Putamen (tissue), 1 donor: ENCODE measurements at regions not wholly inside any gene's neighbourhood (a gene's known extent, or its start where the extent isn't known, plus 50 kb on each side); places are given as distances from the start of the nearest gene placed in this dataset.
"Not testable (repeated sequence)": the region's sequence is repeated elsewhere in the genome, so short reads cannot be mapped to it uniquely, and the experiment has no call there.

Experiments used
- DNase-seq: peaks from one replicate; pipeline ENCODE4 v3.0.0-alpha.2; 2016; ENCODE audit warnings: low spot score

DNA sequence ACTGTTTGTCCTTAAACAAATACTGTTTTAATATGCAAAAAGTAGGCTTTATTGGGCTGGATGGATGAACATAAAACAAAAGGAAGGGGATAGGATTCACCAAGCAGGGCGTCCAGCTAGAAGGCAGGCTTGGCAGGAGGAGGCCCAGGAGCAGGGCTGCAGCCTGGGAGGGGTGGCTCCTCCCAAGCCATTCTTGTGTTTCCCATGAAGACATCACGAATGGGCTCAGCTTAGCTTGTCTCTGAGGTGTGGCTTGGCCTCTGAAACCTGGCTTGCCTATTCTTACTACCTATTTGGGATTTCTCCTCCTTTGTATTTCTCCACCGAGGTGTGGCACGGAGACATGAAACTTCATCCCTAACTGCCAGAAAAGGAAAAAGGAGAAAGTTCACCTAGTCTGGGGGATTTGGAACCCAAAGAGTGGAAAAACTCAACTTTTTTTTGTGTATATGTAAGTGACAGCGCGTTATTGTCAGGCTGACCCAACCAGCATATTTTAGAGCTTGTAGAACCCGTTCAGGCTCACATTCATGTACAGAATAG is 481.9 kb upstream of the SPRED2 start:
- DNase-seq: no peak

DNA sequence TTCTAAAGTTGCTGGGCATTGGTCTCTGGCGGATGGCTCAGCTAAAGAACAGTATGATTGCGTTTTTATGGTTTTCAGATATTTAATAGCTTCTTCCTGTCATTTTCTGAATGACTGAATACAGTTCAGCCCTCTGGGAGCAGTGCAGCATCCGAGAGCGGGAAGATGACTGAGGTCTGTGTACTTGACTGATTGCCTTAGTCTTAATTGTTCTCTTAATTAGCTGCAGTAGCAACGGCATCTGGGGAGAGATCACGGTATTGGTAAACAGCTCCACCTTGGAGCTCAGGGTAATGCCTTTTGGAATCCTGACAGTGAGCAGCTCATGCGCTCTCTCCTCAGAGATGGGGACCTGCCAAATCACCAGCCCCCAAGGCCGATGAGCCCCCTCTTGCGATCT is 481.4 kb upstream of the SPRED2 start:
- no peak for DNase-seq

DNA sequence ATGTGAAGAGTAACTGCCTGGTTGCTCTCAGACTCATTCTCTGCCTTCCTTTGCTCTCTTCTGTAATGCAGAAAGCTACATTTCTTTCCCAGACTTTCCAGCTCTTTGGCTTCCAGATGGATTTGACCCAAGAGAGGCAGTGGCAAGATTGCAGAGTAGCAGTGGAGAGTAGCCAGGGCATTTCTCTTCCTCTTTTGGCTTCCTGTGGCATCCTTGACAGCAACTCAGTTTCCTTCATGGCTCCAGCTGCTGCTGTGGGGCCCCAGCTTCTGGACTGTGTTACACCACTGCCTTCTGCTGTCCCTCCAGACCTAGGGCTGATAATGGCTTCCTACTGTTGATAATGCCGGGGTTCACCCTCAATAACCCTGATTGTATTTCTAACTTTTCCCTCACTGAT is 469.4 kb upstream of the SPRED2 start:
- no peak for DNase-seq

DNA sequence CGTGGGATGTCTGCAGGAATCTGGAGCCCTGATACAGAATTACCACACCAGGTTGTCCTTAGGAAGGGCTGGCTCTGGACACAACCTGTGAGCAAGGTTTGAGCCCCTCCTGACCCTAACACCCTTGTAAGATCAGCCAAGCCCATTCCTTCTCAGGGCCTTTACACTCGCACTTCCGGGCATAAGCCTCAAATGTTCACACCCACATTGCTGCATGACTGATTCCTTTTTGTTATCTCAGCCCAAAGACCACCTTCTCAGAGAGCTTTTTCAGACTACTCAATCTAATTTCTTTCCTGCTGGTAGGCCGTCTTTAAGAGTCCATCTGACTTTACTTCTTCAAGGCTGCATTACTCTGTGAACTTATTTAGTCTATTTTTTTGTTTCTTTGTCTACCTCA is 464.0 kb upstream of the SPRED2 start:
- no peak for DNase-seq

DNA sequence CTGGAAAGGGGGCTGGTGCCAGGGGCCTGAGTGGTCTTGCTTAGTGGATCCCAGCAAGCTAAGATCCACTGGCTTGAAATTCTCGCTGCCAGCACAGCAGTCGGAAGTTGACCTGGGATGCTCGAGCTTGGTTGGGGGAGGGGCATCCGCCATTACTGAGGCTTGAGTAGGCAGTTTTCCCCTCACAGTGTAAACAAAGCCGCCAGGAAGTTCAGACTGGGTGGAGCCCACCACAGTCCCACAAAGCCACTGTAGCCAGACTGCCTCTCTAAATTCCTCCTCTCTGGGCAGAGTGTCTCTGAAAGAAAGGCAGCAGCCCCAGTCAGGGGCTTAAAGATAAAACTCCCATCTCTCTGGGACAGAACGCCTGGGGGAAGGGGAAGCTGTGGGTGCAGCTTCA is 457.7 kb upstream of the SPRED2 start:
- not testable (repeated sequence) for DNase-seq

DNA sequence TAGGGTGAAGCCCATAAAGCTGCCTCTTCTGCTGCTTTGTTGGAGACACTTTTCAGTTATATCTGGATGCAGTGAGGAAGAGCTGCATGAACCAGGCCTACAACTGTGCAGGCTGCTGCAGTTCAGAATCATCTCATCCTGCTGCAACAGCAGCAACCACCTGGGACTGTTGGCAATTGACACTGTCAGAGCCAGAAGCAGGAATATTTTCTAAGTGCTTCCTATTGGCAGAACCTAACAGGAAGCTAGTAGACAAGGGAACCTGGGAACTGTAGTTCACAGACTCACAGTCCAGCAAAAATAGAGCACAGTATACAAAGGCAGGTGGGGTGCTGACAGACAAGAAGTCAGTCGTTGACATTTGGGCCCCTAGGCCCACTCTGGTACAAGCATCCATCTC is 452.9 kb upstream of the SPRED2 start:
- no peak for DNase-seq

DNA sequence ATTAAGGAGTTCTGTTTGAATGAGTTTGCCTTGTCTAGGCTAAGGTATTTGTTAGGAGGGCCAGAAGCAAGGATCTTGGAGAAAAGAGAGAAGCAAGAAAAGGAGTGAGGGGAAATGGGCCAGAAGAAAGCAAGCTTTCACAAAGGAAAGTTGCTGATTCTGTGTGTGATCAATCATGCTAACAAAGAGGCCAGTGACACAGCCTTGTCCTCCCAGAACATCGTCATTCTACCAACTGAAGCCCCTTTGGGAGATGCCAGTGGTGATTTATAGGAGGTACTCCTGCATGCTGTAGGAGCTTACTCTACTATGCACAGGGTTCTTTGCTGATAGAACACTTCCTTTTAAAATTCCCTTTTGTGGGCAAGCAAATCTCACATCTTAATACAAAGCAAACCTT is 449.2 kb upstream of the SPRED2 start:
- DNase-seq: no peak

DNA sequence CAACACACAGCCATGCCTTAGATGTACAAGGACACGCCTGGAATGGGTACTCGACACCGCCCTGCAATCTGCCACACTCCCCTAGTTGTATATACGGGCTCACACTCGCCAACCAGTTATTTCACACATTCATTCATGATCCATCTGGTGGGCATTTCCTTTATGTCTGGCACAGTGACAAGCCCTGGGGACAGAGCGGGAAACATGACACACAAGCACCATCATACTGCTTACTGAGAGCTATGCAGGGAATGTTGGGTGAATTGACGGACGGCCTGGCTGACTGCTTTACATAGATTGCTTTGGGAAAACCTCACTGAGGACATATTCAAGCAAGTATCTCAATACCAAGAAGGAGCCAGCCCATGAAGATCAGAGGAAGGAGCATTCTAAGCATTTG is 448.0 kb upstream of the SPRED2 start:
- DNase-seq: no peak

DNA sequence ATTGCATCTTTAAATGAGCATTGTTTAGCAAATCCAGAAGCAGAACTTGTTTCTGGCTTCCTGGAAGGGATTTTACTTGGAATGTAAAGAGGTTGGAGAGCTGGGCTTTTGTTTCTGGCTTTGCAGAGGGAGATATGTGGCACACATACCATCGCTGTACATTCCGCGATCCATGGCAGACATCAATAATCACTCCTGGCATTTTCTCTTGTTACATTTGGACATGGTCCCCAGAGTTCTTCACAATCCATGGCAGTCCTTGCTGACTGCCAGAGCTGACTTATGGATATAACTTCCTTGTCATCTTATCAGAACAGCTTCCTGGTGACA is 445.6 kb upstream of the SPRED2 start:
- no peak for DNase-seq

DNA sequence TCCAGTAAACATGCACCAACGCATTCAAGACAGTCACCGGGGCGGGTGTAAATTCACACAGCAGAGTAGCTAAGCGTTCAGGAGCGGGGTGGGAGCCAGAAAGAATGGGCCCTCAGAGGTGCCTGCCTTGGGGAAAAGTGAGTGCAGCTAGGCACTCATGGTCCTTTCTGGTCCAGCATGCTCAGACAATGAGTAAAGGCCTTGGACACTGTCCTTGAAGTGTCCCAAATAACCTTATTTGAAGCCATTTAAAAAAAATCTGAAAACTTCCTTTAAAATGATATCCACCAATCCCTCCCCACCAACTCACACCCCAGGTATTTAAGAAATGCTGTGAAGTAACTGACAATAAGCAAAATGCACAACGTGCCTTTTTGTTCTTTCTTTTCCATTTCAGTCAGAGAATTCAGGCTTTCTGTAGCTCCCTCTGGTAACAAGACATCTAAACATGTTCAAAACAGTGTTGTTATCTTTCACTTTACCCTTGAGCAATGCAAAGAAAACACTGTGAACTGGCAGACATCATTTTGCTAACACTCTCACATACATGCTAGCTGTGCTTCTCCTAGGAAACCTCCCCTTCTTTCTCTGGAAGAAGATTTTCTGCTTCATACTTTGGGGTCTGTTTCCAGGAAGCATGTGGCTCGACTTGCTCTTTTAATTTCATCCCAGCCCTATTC is 445.1 kb upstream of the SPRED2 start:
- no peak for DNase-seq

DNA sequence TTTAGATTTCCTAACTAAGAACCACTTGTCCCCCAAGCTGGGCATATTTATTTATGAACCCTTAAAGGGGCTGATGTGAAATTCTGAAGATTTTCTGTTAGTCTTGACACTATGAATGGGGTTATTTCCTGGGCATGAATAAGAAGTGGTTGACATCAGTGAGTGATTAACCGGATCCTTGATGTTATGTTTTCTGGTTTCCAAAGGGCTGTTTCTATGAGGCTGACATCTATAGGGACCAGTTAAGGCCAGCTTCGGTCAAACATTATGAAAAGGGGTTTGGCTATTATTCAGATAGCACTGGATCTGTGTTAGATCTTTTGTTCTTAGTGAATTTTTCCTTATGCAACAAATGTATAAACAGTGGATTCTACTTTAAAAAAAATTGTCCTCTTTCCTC is 443.7 kb upstream of the SPRED2 start:
- DNase-seq: no peak

DNA sequence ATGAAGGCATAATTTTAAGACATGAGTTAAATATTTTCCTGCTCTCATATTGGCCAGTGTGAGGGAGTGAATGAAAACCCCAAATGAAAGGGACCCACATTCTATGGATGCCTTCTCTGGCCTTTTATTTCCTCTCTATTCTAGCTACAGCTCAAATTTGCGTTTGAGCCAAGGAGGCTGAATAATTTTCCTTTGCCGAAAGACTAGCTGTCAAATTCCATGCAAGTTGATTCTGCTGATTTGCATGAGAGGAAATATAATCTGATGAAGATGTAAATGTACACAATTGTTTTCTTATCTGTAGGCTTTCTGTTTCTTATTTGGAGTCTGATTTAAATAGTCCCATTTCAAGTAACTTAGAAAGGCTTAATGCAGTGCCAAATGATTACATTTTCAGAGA is 438.4 kb upstream of the SPRED2 start:
- no peak for DNase-seq

DNA sequence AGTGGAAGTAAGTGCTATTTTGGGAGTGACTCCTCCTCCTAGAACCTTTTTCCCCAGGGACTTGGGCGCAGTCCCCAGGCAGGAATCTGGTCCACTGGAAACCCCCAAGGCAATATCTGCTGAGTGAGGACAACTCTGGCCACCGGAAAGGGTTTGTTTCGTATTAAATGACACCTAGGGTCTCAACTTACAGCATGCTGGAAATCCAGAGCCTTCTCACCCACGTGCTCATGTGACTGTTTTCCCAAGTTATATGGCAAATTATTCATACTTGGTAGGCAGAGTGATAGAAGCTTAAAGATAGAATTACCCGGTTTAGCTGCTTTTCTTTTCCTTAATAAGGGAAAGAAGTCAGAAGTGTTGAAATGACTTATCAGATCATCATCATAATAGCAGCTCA is 436.9 kb upstream of the SPRED2 start:
- DNase-seq: peak; percentile 50

DNA sequence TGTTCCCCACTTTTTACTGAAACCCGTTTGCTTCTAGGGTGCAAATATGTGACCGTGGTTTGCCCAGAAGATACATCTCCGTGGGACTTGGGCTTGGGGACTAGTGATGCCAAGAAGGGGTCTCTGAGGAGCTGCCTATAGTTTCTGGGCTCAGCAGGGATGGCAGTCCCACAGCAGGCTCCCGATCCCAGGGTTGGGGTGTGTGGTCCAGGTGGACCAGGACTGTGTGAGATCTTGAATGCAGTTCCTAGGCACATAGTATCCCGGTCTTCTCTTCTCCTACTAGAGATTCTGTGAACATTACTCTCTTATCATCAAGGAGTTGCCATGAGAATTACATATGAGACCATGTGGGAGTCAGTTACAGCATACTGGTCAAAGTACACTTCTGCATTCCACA is 435.8 kb upstream of the SPRED2 start:
- DNase-seq: no peak

DNA sequence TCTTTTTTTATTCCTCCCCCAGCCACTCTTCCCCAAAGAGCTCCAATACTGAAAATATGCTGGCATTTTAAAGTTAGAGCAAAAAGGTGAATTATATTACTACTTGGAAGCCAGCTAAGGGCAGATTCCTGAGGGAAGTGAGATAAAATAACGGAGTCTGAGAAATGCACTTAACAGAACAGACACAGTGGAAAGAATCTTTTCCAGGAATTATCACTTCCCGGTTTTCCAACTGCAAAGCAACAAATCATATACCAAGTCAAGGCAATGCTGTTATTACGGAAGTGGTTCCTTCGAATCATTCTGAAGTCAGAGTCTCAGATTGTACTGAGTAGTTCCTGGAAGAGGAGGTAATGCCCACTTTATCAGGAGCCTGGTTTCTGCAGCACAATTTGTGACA is 435.0 kb upstream of the SPRED2 start:
- DNase-seq: no peak

DNA sequence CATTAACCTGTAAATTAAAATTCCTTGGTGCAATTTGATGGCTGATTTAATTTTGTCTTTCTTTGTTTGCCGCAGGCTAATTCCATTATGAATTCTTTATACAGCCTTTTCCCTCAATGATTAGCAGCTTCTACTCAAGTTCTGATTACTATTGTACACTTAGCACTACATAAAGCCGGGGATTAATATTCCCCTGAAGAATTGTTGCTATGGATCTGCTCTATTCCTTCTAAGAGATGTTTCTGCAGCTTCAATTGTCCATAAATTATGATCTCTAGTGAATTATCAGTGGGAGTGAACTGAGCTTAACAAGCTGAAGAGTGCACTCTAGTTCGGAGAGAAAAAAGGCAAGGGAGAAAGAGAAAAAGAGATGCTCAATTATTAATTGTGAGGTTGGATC is 433.7 kb upstream of the SPRED2 start:
- peak; percentile 18 for DNase-seq

DNA sequence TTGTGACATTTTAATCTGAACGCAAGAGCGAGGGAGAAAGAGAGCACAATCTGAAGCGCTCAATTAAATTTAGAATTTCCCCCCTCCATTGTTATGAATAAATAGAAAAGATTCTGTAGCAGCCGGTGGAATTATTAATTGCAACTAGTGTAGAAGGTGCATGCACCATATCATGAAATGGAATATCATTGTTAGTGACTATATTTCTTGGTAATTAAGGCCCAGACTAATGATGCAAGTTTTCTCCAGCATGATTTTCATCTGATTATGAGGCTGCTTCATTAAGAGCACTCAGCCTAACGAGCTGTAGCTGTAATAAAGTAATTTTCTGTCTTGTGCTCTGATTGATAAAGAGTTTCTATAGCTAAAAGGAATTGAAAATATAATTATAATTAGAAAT is 432.2 kb upstream of the SPRED2 start:
- DNase-seq: no peak

DNA sequence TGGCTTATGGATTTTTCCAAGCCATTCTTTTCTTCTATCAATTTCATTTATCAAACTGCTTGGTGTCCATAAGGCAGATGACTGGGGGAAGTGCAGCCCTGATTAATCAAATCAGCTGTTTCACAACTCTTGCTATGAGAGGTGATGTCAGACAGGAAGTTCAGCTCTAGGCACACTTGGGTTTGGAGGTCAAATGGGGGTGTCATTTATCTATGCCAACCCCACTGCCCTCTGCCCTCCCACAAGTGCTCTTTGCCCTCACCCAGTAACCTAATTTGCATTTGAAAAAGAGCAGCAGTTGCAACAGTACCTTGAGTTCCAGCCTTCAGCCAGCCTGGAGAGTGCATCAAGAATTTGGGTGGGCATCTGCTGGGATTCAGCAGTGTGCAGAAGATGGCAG is 431.3 kb upstream of the SPRED2 start:
- no peak for DNase-seq

DNA sequence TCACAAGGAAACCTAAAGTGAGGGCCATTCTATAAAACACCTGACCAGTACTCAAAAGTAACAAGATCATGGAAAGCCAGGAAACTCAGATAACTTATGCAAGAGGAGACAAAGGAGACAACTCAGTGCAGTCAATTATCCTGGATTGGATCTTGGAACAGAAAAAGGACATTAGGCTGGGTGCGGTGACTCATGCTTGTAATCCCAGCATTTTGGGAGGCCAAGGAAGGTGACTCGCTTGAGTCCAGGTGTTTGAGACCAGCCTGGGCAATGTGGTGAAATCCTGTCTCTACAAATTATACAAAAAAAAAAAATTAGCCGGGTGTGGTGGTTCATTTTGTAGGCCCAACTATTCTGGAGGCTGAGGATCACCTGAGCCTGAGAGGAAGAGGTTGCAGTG is 424.5 kb upstream of the SPRED2 start:
- DNase-seq: no peak

DNA sequence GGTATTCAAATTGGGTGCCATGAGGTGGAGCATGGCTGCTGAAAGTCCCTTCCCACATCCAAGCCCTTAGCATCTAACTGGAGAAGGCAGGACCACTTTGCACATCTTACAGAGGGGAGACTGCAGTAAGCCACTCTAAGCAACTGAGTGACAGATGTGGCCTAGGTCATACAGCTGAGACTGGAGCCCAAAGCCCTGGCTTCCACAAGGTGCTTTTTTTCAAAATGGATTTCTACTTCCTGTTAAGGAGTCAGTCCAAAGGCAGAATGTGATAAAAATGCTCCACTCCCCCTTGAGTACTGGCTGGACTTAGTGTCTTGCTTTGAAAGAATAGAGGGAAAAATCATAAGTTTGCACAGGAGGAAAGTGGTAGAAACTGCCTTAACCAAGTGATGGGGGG is 424.0 kb upstream of the SPRED2 start:
- DNase-seq: no peak

DNA sequence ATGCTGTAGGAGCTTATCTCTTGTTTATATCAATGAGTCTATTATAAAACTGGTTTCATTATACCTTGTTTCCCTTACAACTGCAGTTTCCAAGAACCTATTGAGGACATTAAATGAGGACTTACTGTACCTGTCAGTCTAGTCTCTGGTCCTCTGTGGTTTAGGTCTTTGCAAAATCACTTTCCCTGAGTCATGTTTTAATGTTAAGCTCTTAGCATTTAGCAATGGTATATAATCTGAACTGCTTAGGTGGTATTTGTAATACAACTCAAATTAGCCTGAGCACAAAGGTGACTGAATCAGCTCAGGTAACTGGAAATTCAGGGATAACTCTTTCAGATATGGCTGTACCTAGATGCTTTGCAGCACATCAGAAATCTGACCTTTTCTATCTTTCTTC is 418.3 kb upstream of the SPRED2 start:
- no peak for DNase-seq

DNA sequence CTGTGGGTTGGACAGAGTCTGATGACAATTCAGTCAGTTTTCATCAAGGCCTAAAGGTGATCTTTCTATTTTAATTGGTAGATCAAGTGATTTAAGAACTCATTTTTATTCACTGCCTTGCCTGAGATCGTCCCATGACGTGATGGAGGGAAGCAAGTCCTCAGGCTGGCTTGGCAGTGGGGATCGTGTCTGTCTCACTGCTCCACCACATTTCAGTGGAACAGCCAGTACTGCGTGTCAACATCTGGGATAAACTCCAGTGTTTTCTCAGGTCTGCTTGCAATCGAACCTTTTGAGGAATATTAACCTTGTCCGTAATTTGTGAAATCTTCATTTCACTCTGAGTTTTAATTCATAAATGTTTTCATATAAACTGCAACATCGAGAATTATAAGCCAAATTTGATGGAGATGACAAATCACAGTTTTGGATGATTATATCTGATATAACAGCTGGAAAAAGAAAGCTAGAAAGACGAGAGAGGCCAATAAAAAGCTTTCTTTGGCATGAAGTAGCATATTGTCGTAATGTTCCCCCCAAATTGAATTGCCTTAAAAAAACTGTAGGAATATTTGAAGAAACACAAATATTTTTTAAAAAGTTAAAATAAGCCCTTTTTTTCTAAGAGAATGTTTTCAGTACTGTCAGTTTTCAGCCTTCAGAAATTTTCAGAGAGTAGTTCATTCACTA is 414.7 kb upstream of the SPRED2 start:
- DNase-seq: no peak

DNA sequence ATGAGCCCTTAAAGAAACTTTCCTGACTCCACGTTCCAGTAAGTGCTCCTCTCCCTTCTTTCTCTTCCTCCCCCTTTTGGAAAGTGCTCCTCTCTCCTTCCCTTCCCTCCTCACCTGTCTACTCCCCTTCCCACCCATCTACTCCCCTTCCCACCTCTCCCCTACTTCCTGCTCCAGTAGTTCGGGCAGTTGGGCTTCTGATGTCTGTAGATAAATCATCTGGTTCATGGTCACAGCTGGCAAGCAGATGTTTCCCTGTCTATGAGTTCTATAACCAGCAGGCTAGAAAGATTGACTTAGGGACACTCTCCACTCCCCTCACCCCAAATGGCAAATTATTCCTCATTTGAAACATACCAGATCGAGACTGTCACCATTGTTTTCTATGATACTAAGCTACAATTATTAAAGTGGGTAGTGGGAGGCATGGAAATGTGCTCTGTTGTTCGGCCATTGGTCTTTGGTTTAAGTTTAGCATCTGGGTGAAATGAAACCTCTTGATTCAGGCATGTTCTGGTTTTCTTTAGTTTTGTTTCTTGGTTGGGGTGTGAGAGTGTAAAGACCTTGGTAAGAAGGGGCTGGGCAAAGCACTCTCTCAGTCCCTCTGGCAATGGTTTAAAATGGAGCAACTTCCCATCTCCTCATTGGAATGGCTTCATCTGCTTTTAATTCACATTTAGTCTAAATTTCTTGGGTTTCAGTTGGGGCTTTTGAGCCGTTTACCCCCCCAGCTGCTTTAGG is 413.2 kb upstream of the SPRED2 start:
- no peak for DNase-seq
